HPDE6-E6E7 (cell line): ENCODE measurements at regions not wholly inside any gene's neighbourhood (a gene's known extent, or its start where the extent isn't known, plus 50 kb on each side); places are given as distances from the start of the nearest gene placed in this dataset.

Experiments used
- DNase-seq: peaks from one replicate; pipeline ENCODE4 v3.0.0; 2011; ENCODE audit warnings: missing footprints; ENCODE audit errors: extremely low spot score

GRCh38 chr10:113219446-113219845 lies 269.4 kb downstream of the TCF7L2 start:
- DNase-seq, result no peak

GRCh38 chr10:113221756-113222168 lies 271.7 kb downstream of the TCF7L2 start:
- no peak for DNase-seq

- DNase-seq, result no peak
Observed at GRCh38 chr10:113222207-113222606, 272.2 kb downstream of the TCF7L2 start.

- no peak for DNase-seq
Observed at GRCh38 chr10:113225364-113225763, 275.3 kb downstream of the TCF7L2 start.

GRCh38 chr10:113225903-113226302 lies 275.9 kb downstream of the TCF7L2 start:
- no peak for DNase-seq

- no peak for DNase-seq
Observed at GRCh38 chr10:113226399-113226798, 276.4 kb downstream of the TCF7L2 start.

- no peak for DNase-seq
Observed at GRCh38 chr10:113226831-113227445, 276.9 kb downstream of the TCF7L2 start.

- no peak for DNase-seq
Observed at GRCh38 chr10:113228530-113228929, 278.5 kb downstream of the TCF7L2 start.

GRCh38 chr10:113230011-113230610 lies 280.1 kb downstream of the TCF7L2 start:
- no peak for DNase-seq

GRCh38 chr10:113232928-113233511 lies 283.0 kb downstream of the TCF7L2 start:
- no peak for DNase-seq

GRCh38 chr10:113234481-113234880 lies 284.4 kb downstream of the TCF7L2 start:
- DNase-seq, result no peak

GRCh38 chr10:113235508-113235907 lies 285.5 kb downstream of the TCF7L2 start:
- no peak for DNase-seq

GRCh38 chr10:113236998-113237397 lies 287.0 kb downstream of the TCF7L2 start:
- no peak for DNase-seq

- DNase-seq, result no peak
Observed at GRCh38 chr10:113239566-113240350, 289.7 kb downstream of the TCF7L2 start.

GRCh38 chr10:113240736-113241135 lies 290.7 kb downstream of the TCF7L2 start:
- no peak for DNase-seq

- DNase-seq, result no peak
Observed at GRCh38 chr10:113241599-113242360, 291.7 kb downstream of the TCF7L2 start.

GRCh38 chr10:113243311-113243710 lies 293.3 kb downstream of the TCF7L2 start:
- DNase-seq, result no peak

- no peak for DNase-seq
Observed at GRCh38 chr10:113244750-113245149, 294.7 kb downstream of the TCF7L2 start.

GRCh38 chr10:113245286-113245685 lies 295.2 kb downstream of the TCF7L2 start:
- DNase-seq, result no peak

GRCh38 chr10:113247050-113247449 lies 297.0 kb downstream of the TCF7L2 start:
- no peak for DNase-seq

- DNase-seq, result no peak
Observed at GRCh38 chr10:113252650-113253618, 299.9 kb upstream of the HABP2 start.
